Transverse colon (tissue), 3 donors: ENCODE measurements at regions not wholly inside any gene's neighbourhood (a gene's known extent, or its start where the extent isn't known, plus 50 kb on each side); places are given as distances from the start of the nearest gene placed in this dataset.

Source experiments
- CTCF ChIP-seq, 5 experiments: fragments of 200-600 bp in 3 of 5; fragments of 450-650 bp in 2 of 5; sonication (generic) in 3 of 5; IDR thresholded peaks; 1 replicate in 2 of 5; 2 replicates in 3 of 5; pipeline ENCODE4 v1.5.1; 2016 to 2017; ENCODE audit warnings: antibody characterized with exemption in 5 of 5, inconsistent platforms in 3 of 5, mild to moderate bottlenecking in 2 of 5, moderate library complexity in 1 of 5
- POLR2A ChIP-seq: fragments of 450-650 bp; IDR thresholded peaks from one replicate; pipeline ENCODE4 v1.6.1; 2016; ENCODE audit warnings: antibody characterized with exemption, mild to moderate bottlenecking, moderate library complexity

- TF ChIP-seq CTCF (IDR thresholded peaks at IDR 0.05): no peak
- no peak for TF ChIP-seq POLR2A
Measured at GRCh38 chr18:79626905-79627749, 52.5 kb upstream of the CTDP1 start.
